Hypothalamus (tissue), 51 donors: ENCODE measurements at regions not wholly inside any gene's neighbourhood (a gene's known extent, or its start where the extent isn't known, plus 50 kb on each side); places are given as distances from the start of the nearest gene placed in this dataset.

Experiments
- DNase-seq, 51 donors: peaks; one replicate each; lab custom pipeline; 2025; lab: John Stamatoyannopoulos, UW

DNA sequence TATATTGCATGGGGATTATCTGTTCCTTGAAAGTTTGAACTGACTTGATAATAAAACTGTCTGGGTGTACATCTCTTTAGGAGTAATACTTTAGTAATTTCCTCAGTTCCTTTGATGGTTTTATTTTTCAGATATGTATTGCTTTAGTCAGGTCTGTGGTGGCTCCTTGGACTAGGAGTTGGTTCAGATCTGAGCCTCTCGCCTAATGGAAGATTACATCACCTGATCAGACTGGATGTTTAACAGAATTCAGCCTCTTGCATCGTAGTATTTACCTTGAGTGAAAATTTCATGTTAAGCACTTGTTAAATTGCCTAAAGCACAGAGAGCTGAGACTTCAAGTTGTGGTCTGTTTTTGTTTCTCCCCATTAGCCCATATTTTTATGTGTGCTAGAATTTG, 267.3 kb downstream of the MAP2K4 start:
- no peak for DNase-seq

GRCh38 chr17:12290207-12290606, 269.5 kb downstream of the MAP2K4 start:
- DNase-seq = no peak

GRCh38 chr17:12296209-12296625, 275.5 kb downstream of the MAP2K4 start:
- peak in 2 of 51 donors; percentile 1 to 4 for DNase-seq

DNA sequence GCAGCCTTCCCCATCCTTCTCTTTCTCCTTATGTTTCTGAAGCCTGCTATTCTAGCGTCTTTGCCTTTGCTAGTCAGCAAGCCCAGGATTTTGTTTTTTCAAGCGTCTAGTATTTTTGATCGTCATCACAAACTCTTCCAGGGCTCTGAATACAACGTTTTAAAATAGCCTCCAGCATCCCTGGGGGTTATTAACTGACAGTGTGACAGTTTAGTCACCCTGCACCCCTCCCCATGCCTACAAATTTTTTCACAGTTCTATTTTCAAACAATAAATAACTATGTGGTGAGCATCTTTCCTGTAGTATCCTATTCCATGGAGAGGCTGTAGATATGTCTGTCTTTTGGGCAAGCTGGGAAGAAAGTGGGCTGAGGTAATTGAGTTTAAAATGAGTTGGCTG, 280.9 kb downstream of the MAP2K4 start:
- DNase-seq = no peak

DNA sequence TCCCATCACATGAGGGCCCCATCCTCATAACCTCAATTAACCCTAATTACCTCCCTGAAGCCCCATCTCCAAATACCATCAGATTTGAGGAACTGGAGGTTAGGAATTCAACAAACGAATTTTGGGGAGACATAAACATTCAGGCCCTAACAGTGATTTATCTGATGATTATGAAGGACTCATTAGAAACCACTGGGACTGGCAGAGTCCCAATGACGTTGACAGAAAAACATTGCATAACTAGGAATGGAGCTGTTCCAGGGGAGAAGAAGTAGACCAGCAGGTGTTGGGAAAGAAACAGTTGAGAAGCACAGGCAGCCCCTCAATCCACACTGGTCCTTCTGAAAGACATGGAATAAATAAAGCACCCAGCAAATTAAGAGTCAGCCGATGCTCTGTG, 282.0 kb downstream of the MAP2K4 start:
- DNase-seq = no peak

- DNase-seq = no peak
Observed at GRCh38 chr17:12310811-12311210, 290.1 kb downstream of the MAP2K4 start.

DNA sequence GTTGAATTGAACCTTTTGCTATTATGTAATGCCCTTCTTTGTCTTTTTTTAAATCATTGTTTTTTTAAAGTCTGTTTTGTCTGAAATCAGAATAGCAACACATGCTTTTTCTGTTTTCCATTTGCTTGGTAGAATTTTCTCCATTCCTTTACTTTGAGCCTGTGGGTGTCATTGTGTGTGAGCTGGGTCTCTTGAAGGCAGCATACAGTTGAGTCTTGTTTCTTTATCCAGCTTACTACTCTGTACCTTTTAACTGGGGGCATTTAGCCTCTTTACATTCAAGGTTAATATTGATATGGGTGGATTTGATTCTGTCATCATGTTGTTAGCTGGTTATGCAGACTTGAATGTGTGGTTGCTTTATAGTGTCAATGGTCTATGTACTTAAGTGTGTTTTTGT, 292.0 kb downstream of the MAP2K4 start:
- no peak for DNase-seq

- DNase-seq = no peak
Observed at GRCh38 chr17:12313786-12314185, 293.1 kb downstream of the MAP2K4 start.

DNA sequence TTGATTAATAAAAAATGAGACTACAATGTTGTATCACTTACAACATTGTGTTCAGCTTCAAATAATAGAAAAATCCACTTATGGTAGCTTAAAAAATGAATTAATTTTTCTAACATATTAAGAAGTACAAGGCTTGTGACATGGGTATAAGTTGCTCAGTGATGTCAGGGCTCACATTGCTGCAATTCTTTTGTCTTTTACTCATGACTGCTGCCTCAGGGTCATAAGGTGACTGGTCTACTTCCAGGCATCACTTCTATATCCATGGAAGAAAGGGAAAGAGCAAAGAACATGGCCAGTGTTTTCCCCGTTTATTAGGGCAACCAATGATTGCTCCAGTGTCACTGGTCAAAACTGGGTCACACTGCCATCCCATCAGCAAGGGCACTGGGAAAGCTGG, 295.3 kb downstream of the MAP2K4 start:
- no peak for DNase-seq

GRCh38 chr17:12318571-12319266, 298.0 kb downstream of the MAP2K4 start:
- DNase-seq = no peak

DNA sequence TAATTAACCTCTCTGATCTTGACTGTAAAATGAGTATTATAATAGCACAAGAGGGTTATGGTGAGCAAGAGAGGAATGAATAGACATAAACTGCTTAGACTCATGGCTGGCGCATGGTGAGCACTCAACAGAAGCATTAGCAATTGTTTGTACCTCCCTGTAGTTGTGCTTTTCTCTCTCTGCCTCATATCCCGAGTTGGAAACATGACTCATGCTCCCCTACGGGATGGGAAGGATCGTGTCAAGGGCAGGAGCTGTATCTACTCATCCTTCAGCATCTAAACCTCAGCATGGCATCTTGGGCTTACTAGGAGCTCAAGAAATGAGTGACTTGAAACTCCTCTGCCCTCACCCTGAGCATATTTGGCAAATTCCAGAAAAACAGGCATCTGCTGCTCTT, 299.6 kb downstream of the MAP2K4 start:
- DNase-seq = no peak

GRCh38 chr17:12328204-12328603, 307.5 kb downstream of the MAP2K4 start:
- no peak for DNase-seq

DNA sequence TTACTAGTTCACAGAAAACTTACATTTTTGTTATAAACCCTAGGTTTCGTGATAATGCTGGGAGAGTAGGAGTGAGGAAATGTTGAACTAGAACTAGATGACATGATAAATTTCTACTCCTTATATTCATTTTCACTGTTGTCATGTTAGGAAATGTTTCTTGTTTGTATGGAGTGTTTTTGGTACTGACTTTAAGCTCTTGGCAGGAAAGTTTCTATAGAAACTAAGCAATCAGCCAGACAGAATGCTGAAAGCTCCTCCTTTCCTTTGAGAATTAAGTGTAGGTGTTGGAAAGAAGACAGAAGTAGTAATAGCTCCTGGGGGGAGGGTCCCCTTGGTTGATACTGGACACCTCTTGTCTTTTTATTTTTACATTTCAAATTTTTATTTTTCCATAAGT, 309.8 kb downstream of the MAP2K4 start:
- DNase-seq = no peak

DNA sequence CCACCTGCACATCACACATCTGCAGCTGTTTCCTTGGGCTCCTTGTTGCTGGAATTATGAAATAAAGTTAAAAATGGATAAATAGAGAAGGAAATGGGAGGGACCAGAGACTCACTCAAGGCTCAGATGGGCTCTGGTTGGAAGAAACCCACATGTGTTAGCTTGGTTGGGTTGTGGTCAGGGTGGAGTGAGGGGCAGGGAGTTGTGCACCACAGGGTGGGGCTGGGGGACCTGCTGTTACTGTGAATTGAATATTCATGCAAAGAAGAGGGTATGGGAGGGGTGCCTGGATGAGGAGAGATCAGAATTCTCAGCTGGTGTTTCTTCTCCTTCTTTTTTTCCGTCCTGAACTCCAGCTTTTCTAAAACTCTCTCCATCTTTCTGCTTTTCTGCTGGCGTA, 320.7 kb downstream of the MAP2K4 start:
- no peak for DNase-seq

DNA sequence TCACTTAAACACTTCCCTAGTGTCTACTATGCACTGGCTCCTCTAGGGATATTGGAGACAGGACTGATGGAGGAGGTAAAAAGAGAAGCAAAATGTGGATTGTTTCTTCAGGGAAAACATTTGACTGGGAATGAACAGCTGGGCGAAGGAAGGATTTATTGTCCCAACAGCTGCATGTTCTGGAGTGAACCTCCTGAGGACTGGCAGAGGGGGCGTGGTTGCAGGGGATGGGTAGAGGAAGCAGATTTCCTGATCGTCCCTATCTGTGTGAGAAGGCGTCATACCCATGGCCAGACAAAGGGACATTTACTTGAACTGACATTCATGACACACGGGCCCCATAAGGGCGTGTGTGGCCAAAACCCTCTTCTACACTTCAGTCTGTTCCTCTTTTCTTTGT, 321.5 kb downstream of the MAP2K4 start:
- DNase-seq = no peak

DNA sequence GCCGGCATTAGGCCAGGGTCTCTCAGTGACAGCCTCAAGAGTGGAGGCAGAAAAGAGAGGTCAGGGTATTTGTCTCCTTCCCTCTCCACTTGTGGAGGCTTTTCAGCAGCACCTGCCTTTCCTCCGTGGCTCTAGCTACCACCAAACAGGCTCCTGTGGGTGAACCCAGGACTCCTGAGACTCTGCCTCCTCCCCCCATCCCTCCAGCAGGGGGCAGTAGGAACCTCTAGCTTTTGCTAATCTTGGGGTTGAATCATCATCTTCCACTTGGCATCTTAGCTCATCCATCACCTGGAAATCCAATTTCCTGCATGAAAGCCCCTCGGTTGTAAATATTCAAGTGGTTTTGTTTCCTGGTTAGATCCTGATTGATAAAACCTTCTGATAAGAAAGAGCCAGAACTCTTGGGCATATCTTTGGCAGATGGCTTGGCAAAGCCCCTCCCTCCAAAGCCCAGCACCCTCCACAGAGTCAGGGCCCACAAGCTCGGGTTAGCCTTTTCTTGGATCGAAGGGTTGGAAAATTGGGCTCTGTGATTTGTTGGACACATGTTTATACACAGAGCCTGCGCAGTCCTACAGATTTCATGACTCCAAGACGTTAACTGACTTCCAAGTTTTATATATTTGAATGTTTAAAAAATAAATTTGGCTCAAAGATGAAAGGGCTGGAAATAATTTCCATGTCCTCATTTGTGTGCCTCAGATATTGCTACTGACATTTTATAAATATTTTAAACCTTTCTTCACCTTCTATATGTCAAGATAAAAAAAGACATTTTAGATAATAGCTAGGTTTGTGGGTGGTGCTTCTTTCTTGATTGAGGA, 322.1 kb downstream of the MAP2K4 start:
- DNase-seq = no peak

GRCh38 chr17:12348476-12348875, 317.2 kb upstream of the MYOCD start:
- DNase-seq = no peak

DNA sequence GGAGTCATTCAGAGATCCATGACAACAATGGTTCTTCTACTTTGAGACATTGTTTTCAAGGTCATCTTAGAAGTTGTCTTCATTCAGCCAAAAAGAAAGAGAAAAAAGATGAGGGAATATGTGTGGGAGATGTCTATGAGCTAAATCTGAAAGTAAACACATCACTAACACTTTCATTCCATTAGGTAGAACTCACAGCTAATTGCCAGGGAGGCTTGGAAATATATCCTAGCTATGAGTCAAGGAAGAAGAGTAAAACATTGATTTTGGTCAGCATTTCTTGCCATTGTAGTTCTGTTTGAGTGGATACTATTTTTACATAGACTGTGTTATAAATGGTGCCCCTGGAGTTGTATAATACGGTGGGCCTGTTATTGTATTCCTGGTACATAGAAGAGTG, 316.4 kb upstream of the MYOCD start:
- DNase-seq = no peak

- DNase-seq = no peak
Observed at GRCh38 chr17:12352127-12352526, 313.6 kb upstream of the MYOCD start.

- DNase-seq = no peak
Observed at GRCh38 chr17:12357600-12357999, 308.1 kb upstream of the MYOCD start.

DNA sequence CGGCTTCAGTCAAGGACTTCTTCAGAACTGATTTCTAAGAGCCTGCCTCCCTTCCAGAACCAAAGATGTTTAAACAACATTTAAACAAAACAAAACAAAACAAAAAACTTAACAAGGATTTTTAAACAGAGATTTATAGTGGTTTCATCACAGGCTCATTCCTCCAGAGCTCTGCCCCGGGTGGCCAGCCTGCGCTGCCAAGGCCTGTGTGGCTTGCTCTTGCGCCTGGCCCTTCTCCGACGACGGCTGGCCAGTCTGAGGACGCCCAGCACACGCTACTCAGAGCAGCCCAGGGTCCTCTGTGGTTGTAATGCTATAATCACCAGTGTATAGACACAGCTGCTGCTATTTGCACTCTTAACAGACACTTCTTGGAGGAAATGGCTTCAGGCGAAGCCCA, 307.2 kb upstream of the MYOCD start:
- no peak for DNase-seq

DNA sequence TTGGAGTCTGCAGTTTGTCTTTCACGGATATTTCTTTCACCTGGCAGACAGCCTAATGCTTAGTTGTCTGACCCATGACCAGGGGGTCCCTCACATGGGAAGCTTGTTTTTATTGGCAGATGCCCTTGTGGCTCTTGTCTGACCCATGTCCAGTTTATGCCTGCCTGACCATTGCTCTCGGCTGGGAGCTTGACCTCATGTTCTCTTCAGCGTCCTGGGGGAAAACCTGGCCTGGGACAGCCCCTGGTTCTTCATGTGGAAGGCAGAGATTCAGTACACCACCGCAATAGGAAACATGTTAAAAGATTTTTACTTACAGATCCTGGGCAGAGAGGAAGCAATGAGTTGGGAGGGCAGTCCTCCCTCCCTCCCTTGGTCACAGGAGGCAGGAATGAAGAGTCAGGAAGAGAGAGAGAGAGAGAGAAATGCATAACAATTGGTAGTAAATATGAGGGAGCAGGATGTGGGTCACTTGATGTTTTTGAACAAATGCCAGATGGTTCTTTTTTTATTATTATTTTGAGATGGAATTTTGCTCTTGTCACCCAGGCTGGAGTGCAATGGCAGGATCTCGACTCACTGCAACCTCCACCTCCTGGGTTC, 302.7 kb upstream of the MYOCD start:
- no peak for DNase-seq
